Transverse colon (tissue), 3 donors: ENCODE measurements at regions not wholly inside any gene's neighbourhood (a gene's known extent, or its start where the extent isn't known, plus 50 kb on each side); places are given as distances from the start of the nearest gene placed in this dataset.

Source experiments
- CTCF ChIP-seq, 5 experiments: fragments of 200-600 bp in 3 of 5; fragments of 450-650 bp in 2 of 5; sonication (generic) in 3 of 5; IDR thresholded peaks; 1 replicate in 2 of 5; 2 replicates in 3 of 5; pipeline ENCODE4 v1.5.1; 2016 to 2017; ENCODE audit warnings: antibody characterized with exemption in 5 of 5, inconsistent platforms in 3 of 5, mild to moderate bottlenecking in 2 of 5, moderate library complexity in 1 of 5
- EP300 ChIP-seq: sonication (generic); formaldehyde crosslinking; IDR thresholded peaks from one replicate; pipeline ENCODE4 v1.6.1; 2017; ENCODE audit warnings: antibody characterized with exemption, low read depth

- TF ChIP-seq CTCF (IDR thresholded peaks at IDR 0.05): no peak
- TF ChIP-seq EP300: no peak
These were observed 130.4 kb downstream of the DICER1 start for GRCh38 chr14:95026851-95027463.
